ENCODE measurements at regions not wholly inside any gene's neighbourhood (a gene's known extent, or its start where the extent isn't known, plus 50 kb on each side); places are given as distances from the start of the nearest gene placed in this dataset.

DNA sequence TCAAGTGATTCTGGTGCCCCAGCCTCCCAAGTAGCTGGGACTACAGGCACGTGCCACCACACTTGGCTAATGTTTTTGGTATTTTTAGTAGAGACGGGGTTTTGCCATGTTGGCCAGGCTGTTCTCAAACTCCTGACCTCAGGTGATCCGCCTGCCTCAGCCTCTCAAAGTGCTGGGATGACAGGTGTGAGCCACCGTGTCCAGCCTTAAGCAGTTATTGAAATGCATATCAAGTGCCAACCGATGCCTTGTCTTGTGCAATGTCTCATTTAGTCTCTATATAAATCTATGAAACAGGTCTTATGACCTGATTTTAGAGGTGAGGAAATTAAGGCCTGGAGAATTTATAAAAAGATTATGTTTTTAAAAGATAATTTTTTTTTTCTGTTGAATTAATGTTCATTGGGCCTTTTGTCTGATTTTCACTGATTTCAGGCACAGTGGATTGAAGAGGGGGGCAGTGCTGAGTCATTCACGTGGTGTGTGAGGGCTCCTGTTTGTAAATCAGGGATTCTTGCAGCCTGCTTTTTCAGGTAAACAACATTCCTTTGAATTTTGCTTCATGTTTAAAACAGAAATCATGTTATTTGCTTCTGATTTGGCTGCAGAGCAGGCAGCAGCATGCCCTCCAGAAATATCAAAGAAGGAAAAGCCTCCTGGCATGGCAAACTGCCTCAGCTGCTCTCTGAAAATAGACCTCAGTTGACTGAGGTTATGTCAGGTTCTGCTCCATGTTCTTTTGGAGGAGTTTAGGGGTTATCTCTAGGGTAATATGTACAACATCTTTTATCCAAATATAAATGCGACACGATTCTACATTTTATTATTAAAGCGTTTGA, 407.0 kb upstream of the RGMA start:
- TF ChIP-seq POLR2A (IDR thresholded peaks at IDR 0.05): no peak
- TF ChIP-seq, protein P1, sequence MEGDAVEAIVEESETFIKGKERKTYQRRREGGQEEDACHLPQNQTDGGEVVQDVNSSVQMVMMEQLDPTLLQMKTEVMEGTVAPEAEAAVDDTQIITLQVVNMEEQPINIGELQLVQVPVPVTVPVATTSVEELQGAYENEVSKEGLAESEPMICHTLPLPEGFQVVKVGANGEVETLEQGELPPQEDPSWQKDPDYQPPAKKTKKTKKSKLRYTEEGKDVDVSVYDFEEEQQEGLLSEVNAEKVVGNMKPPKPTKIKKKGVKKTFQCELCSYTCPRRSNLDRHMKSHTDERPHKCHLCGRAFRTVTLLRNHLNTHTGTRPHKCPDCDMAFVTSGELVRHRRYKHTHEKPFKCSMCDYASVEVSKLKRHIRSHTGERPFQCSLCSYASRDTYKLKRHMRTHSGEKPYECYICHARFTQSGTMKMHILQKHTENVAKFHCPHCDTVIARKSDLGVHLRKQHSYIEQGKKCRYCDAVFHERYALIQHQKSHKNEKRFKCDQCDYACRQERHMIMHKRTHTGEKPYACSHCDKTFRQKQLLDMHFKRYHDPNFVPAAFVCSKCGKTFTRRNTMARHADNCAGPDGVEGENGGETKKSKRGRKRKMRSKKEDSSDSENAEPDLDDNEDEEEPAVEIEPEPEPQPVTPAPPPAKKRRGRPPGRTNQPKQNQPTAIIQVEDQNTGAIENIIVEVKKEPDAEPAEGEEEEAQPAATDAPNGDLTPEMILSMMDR (IDR thresholded peaks at IDR 0.05): no peak
